Epithelial cell of esophagus (primary cell): ENCODE measurements at regions not wholly inside any gene's neighbourhood (a gene's known extent, or its start where the extent isn't known, plus 50 kb on each side); places are given as distances from the start of the nearest gene placed in this dataset.
A peak's percentile ranks its signal among the peaks of the same experiment; 100 is the strongest.

Experiments used
- DNase-seq: peaks from one replicate; pipeline ENCODE4 v3.0.0; 2010; ENCODE audit warnings: low read depth
- H3K4me3 ChIP-seq: 2 replicates; pipeline ENCODE4 v1.5.1; 2011; ENCODE audit warnings: mild to moderate bottlenecking, low read length, control low read depth
- TF ChIP-seq, protein P1 (sequence below): IDR thresholded peaks from 2 replicates; pipeline ENCODE4 v1.5.1; 2011; ENCODE audit warnings: low read depth, mild to moderate bottlenecking, low read length, control low read depth, inconsistent platforms; ENCODE audit not compliant: insufficient read depth; ENCODE audit errors: missing control alignments

DNA sequence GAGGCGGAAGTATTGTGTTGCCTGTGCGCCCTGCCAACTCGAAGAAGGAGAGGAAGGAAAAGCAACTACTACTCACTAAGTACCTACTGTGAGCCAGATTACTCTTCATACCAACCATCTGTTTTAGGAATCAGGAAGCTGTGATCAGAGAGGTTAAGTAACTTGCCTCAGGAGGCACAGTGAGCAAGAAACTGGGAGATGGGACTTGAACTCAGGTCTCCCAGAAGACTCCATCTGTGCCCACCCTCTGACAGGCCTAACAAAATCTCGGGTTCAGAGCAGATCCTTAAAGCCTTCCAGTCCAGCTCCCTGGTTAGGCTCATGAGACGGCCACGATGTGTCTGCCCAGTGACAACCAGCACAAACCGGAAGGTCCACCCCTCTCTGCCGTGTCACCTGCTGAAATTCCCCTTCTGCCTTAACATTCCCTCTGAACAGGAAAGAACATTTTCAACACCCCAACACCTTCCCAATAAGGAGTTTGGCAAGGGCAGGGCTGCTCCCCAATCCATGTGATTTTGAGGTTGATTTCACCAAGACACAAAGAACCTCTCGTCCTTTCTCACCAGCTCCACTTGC lies 230.1 kb downstream of the TOMM20 start:
- TF ChIP-seq, protein P1, sequence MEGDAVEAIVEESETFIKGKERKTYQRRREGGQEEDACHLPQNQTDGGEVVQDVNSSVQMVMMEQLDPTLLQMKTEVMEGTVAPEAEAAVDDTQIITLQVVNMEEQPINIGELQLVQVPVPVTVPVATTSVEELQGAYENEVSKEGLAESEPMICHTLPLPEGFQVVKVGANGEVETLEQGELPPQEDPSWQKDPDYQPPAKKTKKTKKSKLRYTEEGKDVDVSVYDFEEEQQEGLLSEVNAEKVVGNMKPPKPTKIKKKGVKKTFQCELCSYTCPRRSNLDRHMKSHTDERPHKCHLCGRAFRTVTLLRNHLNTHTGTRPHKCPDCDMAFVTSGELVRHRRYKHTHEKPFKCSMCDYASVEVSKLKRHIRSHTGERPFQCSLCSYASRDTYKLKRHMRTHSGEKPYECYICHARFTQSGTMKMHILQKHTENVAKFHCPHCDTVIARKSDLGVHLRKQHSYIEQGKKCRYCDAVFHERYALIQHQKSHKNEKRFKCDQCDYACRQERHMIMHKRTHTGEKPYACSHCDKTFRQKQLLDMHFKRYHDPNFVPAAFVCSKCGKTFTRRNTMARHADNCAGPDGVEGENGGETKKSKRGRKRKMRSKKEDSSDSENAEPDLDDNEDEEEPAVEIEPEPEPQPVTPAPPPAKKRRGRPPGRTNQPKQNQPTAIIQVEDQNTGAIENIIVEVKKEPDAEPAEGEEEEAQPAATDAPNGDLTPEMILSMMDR, result no peak
- no peak overlapping the region for H3K4me3 ChIP-seq
- no peak for DNase-seq

DNA sequence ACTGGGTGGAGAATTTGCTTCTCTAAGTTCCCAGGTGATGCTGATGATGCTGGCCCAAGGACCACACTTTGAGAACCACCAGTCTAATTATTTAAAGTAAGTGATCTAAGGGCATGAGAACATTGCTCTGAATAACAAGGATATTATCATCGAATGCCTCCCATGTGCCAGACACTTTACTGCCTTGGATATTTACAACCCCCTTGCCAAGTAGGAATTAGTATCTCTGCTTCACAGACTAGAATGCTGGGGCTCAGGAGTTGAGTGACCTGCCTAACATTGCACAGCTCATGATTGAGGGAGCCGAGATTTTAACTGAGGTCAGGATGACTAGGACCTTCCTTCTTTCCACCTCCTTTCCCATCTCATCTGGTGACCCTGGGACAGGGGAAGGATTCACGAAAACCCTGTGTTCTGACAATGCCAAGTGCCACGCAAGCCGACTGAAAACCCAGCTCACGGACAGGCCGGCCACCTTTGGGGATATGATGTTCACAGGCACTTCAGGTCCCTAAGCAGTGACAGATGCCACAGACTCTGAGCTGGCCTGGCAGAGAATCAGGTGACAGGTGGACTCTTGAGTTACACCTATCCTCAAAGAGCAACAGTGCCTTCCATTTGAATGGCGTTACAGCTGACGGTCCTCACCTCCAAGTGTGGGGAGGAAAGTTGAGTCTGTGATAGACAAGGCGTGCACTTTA lies 230.7 kb downstream of the TOMM20 start:
- no peak for DNase-seq
- TF ChIP-seq, protein P1, result no peak

DNA sequence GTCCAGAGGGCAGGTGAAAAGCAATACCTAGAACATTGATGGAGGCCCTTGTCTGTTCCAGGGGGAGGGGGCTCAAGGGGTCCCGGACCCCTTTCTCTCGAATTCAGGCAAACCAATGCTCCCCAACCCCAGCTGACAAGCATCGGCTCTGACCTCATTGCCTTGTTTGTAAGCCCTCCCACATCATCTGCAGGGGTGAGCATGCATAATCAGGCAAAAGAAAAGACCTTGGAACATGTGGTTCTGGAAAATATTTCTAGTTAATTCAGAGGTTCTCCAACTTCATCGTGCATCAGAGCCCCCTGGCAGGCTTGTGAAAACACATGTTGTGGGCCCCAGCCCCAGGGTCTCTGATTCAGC lies 231.3 kb downstream of the TOMM20 start:
- TF ChIP-seq, protein P1, result no peak
- no peak overlapping the region for H3K4me3 ChIP-seq
- DNase-seq, result no peak

More for the DNA sequence above, 230.7 kb downstream of the TOMM20 start:
- H3K4me3 ChIP-seq, result no peak overlapping the region

DNA sequence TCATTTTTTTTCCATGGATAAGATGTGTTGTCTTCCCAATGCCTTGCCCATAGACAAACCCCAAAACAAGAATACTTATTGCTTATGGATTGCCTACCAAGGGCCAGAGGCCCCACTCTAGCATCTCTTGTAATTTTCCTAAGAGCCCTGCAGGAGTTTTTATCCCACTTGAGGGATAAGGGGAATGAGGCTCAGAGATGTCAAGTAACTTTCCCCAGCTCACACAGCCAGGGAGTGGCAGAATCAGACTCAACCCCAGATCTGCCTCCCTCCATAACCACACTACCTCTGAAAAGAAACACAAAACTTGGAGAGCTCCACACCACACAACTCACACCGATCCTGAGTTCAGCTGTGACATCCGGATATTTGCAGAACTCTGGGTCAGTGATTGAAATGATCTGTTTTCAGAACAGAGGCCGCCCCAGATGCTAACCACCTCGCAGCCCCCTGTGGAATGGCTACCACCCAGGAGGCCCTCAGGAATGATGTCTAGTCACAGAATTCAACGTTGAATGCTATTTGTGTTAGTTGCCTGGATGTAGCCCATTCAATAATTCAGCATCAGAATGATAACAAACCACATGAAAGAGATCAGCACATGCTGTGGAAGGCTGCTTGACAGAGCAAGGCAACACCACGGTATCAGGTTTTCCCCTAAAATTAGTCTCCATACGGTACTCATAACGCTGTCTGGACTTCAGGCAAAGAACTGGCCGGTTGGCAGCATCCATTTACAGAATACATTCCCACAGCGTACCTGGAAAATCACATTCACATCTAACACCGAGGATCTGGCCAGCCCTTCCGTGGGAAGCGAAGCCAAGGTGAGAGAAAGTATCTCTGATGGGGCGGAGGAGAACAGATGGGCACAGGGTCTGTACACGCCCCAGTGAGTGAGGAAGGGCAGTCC lies 231.9 kb downstream of the TOMM20 start:
- no peak for DNase-seq
- TF ChIP-seq, protein P1, result no peak
- no peak overlapping the region for H3K4me3 ChIP-seq

DNA sequence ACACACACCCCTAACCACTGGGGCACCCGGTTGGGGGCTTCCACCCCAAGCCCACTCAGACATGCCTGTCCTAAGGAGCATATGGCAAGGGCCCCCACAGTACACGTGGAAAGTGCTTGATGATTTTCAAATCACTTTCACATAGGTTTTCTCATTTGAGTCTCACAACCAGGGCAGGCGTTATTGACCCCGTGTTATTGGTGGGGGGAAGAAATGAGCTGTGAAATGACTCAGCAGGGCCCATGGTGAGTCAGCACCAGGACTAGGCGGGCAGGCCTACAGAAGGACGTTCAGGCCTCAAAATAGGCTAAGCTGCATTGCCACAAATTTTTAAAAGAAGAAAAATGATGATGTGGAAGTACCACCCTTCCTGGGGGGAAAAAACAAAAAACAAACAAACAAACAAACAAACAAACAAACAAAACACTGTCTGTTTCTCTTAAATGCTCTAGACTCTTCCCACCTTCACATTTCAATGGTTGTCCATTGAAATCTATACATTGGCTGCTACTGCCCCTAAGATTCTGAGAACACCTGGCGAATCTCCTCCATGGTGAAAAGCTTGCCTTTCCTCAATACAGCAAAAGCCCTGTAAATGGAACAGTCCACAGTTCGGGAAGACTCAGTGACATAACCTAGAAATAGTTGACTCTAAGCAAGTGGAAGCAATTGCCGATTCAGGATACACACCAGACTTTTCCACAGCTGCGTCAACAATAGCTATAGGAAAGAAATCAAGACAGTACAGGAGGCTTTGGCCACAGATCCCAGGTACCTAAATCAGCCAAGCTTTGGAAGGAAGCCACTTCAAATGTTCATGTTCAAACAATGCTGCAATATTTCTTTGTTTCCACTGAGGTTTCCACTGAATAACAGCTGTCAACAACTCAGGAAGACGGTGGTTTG lies 234.7 kb downstream of the TOMM20 start:
- no peak overlapping the region for H3K4me3 ChIP-seq
- TF ChIP-seq, protein P1, result no peak
- DNase-seq, result peak; percentile 83

DNA sequence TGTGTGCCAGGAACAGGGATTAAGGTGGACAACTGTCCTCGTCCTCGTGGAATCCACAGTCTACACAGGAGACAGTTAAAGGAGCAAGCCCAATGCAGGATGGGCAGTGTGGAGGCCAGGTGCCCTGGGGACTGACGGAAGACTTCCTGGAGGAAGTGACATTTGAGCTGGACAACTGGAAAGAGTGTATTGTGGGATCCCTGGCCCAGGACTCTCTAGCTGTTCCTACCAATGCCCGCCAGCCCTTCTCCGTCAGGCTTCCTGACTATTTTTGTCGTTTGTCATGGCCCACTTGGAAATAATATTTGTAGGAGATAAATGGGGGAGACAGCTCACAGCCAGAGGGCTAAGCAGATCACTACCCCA lies 235.3 kb downstream of the TOMM20 start:
- H3K4me3 ChIP-seq, result no peak overlapping the region
- no peak for DNase-seq
- TF ChIP-seq, protein P1, result no peak
